ENCODE measurements at regions not wholly inside any gene's neighbourhood (a gene's known extent, or its start where the extent isn't known, plus 50 kb on each side); places are given as distances from the start of the nearest gene placed in this dataset.

- DNase-seq (ENCODE audit: unreplicated experiment) = no peak
- ChIA-PET CTCF (no interaction called here), POLR2A (no interaction called here)
- Mint-ChIP-seq H3K27me3 (ENCODE audit: insufficient read depth, unreplicated experiment) (no peaks in the 10 kb centered on the region), H3K4me1 (ENCODE audit: insufficient read depth, unreplicated experiment) (no peaks in the 10 kb centered on the region), H3K27ac (ENCODE audit: low read depth, unreplicated experiment) (no peak overlapping the region), H3K9me3 (ENCODE audit: unreplicated experiment) (no peaks in the 10 kb centered on the region), H3K4me3 (ENCODE audit: unreplicated experiment) (no peak overlapping the region), H3K36me3 (ENCODE audit: insufficient read depth, unreplicated experiment) (no peaks in the 10 kb centered on the region)
- no peak for TF ChIP-seq CTCF (IDR thresholded peaks at IDR 0.05; ENCODE audit: unreplicated experiment)
- no TSS peak for BruUV-seq (replicated peaks)
- intact Hi-C loops (cut with micrococcal nuclease) = no loop called here
Observed at GRCh38 chr18:41022484-41022883, 932.5 kb upstream of the PIK3C3 start.

GRCh38 chr18:41021089-41021488, 933.9 kb upstream of the PIK3C3 start:
- Mint-ChIP-seq H3K27me3 (ENCODE audit: insufficient read depth, unreplicated experiment) (no peaks in the 10 kb centered on the region), H3K4me3 (ENCODE audit: unreplicated experiment) (no peak overlapping the region), H3K9me3 (ENCODE audit: unreplicated experiment) (peaks cover 12% of the 10 kb centered on the region), H3K4me1 (ENCODE audit: insufficient read depth, unreplicated experiment) (no peaks in the 10 kb centered on the region), H3K27ac (ENCODE audit: low read depth, unreplicated experiment) (no peak overlapping the region), H3K36me3 (ENCODE audit: insufficient read depth, unreplicated experiment) (no peaks in the 10 kb centered on the region)
- no peak for TF ChIP-seq CTCF (IDR thresholded peaks at IDR 0.05; ENCODE audit: unreplicated experiment)
- no TSS peak for BruUV-seq (replicated peaks)
- POLR2A ChIA-PET = no interaction called here
- DNase-seq (ENCODE audit: unreplicated experiment) = no peak
- intact Hi-C loops (cut with micrococcal nuclease) = no loop called here
- CTCF ChIA-PET = no interaction called here

GRCh38 chr18:41012194-41012593, 942.8 kb upstream of the PIK3C3 start:
- no peak overlapping the region for H3K27ac Mint-ChIP-seq (ENCODE audit: low read depth, unreplicated experiment)
- intact Hi-C loops (cut with micrococcal nuclease) = no loop called here
- H3K4me3 Mint-ChIP-seq (ENCODE audit: unreplicated experiment) = no peak overlapping the region
- no peaks in the 10 kb centered on the region for H3K4me1 Mint-ChIP-seq (ENCODE audit: insufficient read depth, unreplicated experiment)
- no TSS peak for BruUV-seq (replicated peaks)
- H3K27me3 Mint-ChIP-seq (ENCODE audit: insufficient read depth, unreplicated experiment) = no peaks in the 10 kb centered on the region
- POLR2A ChIA-PET = interaction anchor here (0.7 kb wide), 1 partner anchor 994 kb away, joined by 3 read pairs; no protein-coding TSS in a partner anchor
- H3K9me3 Mint-ChIP-seq (ENCODE audit: unreplicated experiment) = peaks cover 14% of the 10 kb centered on the region
- DNase-seq (ENCODE audit: unreplicated experiment) = no peak
- CTCF ChIA-PET = no interaction called here
- no peaks in the 10 kb centered on the region for H3K36me3 Mint-ChIP-seq (ENCODE audit: insufficient read depth, unreplicated experiment)
- TF ChIP-seq CTCF (IDR thresholded peaks at IDR 0.05; ENCODE audit: unreplicated experiment) = no peak

- intact Hi-C loops (cut with micrococcal nuclease) = no loop called here
- Mint-ChIP-seq H3K27ac (ENCODE audit: low read depth, unreplicated experiment) (no peak overlapping the region), H3K9me3 (ENCODE audit: unreplicated experiment) (no peaks in the 10 kb centered on the region), H3K4me3 (ENCODE audit: unreplicated experiment) (no peak overlapping the region), H3K36me3 (ENCODE audit: insufficient read depth, unreplicated experiment) (no peaks in the 10 kb centered on the region), H3K4me1 (ENCODE audit: insufficient read depth, unreplicated experiment) (no peaks in the 10 kb centered on the region), H3K27me3 (ENCODE audit: insufficient read depth, unreplicated experiment) (no peaks in the 10 kb centered on the region)
- no TSS peak for BruUV-seq (replicated peaks)
- ChIA-PET POLR2A (no interaction called here), CTCF (no interaction called here)
- no peak for DNase-seq (ENCODE audit: unreplicated experiment)
- no peak for TF ChIP-seq CTCF (IDR thresholded peaks at IDR 0.05; ENCODE audit: unreplicated experiment)
Observed at GRCh38 chr18:41009926-41010325, 945.1 kb upstream of the PIK3C3 start.

Measured in MCF 10A (cell line).